Colon (tissue), 2 donors: ENCODE measurements at regions not wholly inside any gene's neighbourhood (a gene's known extent, or its start where the extent isn't known, plus 50 kb on each side); places are given as distances from the start of the nearest gene placed in this dataset.
"Not testable (repeated sequence)": the region's sequence is repeated elsewhere in the genome, so short reads cannot be mapped to it uniquely, and the experiment has no call there.

ENCODE experiments used
- FAIRE-seq: peaks from 2 replicates; lab custom pipeline; 2012; peaks lifted over from hg19 to GRCh38; lab: Jason Lieb, UNC
- donor health status: control.
- donor health status: control.

DNA sequence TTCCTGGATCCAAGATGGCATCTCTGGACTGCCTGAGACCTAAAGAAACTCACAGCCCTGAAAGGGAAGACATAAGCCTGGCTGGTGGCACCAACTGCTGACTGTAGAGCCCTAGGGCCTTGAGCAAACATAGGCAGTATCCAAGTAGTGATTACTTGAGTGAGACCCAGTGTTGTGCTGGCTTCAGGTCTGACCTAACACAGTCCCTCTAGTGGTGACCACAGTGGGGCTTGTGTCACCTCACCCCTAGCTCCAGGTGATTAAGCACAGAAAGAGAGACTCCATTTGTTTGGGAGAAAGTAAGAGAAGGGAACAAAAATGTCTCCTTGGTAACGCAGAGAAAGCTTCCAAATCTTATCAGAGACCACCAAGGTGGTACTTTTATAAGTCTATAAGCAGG lies 496.3 kb upstream of the HTR2C start:
- no peak for FAIRE-seq

- no peak for FAIRE-seq
Measured at GRCh38 chrX:114077773-114078172, 506.1 kb upstream of the HTR2C start.

GRCh38 chrX:114075073-114075673 lies 508.7 kb upstream of the HTR2C start:
- FAIRE-seq, result peak; percentile 82

GRCh38 chrX:114073926-114074325 lies 510.0 kb upstream of the HTR2C start:
- no peak for FAIRE-seq

DNA sequence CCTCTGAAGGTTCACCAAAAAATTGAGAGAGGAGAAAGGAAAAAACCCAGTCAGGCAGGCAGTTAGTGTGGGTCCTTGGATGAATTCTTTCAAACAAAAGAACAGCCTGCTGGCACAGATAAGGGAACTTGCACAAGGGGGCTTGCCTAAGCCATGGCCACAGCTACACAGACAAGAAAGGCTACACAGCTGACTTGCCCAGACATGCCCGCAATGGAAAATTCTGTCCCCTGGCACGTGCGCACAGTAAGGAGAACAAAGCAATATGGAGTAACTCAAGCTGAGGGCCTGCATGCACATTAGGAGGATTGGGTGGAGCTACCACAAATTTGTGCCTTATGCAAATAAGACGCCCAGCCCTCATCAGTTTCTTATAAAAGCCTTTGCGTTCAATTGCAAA lies 512.5 kb upstream of the HTR2C start:
- FAIRE-seq, result no peak

- FAIRE-seq, result no peak
Measured at GRCh38 chrX:114065577-114066223, 518.2 kb upstream of the HTR2C start.

DNA sequence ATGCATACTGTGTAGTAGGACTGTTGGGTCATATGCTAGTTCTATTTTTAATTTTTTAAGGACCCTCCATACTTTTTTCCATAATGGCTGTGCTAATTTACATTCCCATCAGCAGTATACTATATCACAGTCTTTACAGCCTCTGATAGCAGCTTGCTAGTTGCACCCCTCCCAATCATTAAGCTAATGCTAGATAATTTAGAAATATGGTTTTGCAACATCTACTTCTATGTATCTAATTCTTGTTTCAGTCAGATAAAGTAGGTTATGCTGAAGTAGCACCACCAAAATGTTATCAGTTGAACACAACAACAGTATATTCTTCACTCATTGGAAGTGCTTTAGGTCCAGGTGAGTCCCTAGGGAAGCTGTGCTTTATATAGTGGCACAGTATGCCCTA lies 522.7 kb upstream of the HTR2C start:
- FAIRE-seq, result peak; percentile 87

GRCh38 chrX:114058988-114059418 lies 524.9 kb upstream of the HTR2C start:
- no peak for FAIRE-seq

DNA sequence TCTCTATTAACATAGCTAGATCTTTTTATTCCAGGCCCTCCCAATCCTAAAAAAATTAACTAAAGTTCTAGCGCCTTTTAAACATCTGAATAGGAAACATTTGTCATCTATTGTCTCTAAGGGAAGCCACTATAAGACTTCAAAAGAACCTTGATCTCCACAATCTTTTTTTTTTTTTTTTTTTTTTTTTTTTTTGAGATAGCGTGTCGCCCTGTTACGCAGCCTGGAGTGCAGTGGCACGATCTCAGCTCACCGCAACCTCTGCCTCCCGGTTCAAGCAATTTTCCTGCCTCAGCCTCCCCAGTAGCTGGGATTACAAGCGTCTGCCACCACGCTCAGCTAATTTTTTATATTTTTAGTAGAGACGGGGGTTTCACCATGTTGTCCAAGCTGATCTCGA lies 526.5 kb upstream of the HTR2C start:
- FAIRE-seq, result not testable (repeated sequence)

DNA sequence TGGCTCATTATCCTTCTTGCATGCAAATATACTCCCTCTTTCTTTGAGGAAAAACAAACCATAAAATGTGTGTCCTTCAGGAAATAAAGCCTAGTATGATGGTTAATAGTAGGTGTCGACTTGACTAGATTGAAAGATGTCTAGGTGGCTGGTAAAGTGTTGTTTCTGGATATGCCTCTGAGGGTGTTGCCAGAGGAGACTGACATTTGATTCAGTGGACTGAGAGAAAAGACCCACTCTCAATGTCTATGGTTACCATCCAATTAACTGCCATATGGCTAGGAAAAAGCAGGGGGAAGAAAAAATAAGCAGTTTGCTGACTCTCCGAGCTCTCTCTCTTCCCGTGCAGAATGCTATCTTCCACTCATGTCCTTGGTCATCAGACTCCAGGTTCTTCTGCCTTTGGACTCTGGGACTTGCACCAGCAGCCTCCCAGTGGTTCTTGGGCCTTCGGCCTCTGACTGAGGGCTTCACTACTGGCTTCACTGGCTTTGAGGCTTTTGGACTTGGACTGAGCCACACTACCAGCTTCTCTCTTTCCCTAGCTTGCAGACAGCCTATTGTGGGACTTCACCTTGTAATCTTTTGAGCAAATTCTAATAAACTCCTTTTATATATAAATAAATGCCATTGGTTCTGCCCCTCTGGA lies 532.1 kb upstream of the HTR2C start:
- FAIRE-seq, result no peak

- no peak for FAIRE-seq
Measured at GRCh38 chrX:114050075-114050796, 533.6 kb upstream of the HTR2C start.

DNA sequence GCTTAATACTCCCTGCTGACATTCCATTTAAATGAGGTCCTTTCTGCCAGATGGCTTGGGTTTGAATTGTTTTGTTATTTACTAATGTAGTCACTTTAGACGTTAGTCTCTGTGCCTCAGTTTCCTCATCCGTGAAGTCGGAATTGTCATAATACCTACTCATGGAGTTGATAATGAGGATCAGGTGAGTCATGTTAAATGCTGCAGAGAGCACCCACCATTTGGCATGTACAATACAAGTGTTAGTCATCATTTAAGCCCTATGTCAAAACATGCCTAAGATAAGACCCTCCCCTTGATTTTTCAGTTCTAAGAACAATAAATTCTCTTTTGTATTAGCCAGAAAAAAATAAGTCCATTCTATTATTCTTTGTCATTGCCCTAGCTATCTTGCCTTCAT lies 534.8 kb upstream of the HTR2C start:
- FAIRE-seq, result no peak

DNA sequence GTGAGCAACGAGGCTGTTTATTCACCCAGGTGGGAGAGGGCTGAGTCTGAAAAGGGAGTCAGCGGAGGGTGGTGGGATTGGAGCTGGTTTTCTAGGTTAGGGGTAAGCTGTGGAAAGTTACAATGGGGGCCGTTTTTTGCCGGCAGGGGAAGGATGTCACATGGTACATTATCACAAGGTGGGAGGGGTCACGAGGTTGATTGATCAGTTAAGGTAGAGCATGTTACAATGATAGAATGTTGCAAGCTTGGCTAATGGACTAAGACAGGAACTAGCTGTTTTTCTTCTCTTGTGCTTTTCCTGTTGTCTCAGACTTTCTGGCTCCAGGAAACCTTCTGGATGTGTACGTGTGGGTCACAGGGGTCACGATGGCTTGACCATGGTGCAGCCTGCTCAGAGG lies 536.3 kb upstream of the HTR2C start:
- no peak for FAIRE-seq

- FAIRE-seq, result no peak
Measured at GRCh38 chrX:114046695-114047279, 537.1 kb upstream of the HTR2C start.

- FAIRE-seq, result not testable (repeated sequence)
Measured at GRCh38 chrX:114041470-114041869, 542.4 kb upstream of the HTR2C start.

- FAIRE-seq, result not testable (repeated sequence)
Measured at GRCh38 chrX:114040661-114041269, 543.1 kb upstream of the HTR2C start.

DNA sequence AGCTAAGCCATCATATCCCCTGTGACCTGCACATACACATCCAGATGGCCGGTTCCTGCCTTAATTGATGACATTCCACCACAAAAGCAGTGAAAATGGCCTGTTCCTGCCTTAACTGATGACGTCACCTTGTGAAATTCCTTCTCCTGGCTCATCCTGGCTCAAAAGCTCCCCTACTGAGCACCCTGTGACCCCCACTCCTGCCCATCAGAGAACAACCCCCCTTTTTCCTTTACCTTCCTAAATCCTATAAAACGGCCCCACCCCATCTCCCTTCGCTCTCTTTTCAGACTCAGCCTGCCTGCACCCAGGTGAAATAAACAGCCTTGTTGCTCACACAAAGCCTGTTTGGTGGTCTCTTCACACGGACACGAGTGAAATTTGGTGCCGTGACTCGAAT lies 543.8 kb upstream of the HTR2C start:
- not testable (repeated sequence) for FAIRE-seq

DNA sequence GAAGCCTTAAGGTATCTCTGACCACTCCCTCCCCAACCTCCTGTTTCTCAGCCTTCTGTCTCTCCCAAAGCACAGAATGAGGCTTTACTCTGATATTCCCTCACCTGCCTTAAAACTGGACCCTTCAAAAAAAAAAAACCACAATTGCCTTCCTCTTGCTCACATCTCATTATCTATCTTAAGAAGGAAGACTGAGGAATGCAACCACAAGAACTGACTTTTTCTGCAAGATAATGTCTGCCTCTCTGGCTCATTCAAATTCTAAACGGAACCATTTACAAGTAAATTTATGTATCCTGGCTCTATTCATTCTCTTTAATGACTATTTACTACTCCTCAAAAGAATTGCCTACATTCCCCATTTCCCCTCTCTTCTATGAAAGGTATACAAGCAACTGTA lies 545.5 kb upstream of the HTR2C start:
- FAIRE-seq, result no peak

DNA sequence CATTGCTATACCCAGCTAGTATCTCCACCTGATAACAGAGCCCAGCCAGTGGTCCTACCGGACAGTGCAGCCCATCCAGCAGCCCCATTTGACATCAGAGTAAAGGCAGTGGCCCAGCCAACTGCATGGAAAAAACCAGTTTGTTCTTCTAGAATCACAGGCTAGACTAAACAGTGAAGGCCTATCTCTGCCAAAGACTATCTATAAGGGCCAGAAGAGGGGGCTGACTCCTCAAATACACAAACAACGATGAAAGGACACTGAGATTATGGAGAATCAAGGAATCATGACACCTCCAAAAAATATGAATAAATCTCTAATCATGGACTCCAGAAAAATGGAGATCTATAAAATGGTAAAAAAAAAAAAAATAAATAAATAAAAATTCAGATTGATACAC lies 546.4 kb upstream of the HTR2C start:
- no peak for FAIRE-seq

- FAIRE-seq, result no peak
Measured at GRCh38 chrX:114028907-114029662, 554.8 kb upstream of the HTR2C start.

- FAIRE-seq, result peak; percentile 89
Measured at GRCh38 chrX:114017086-114017485, 566.8 kb upstream of the HTR2C start.
